OCI-LY7 (cell line): ENCODE measurements at regions not wholly inside any gene's neighbourhood (a gene's known extent, or its start where the extent isn't known, plus 50 kb on each side); places are given as distances from the start of the nearest gene placed in this dataset.

ENCODE experiments used
- EZH2phosphoT487 ChIP-seq: fragments of 200-600 bp; sonication (generic); IDR thresholded peaks from 2 replicates; pipeline ENCODE4 v1.6.1; 2018; ENCODE audit warnings: low read depth, borderline replicate concordance, mild to moderate bottlenecking, mixed run types, antibody characterized with exemption, low read length, moderate library complexity, mixed read lengths
- TF ChIP-seq, protein P1 (sequence below): fragments of 200-600 bp; sonication (generic); conservative IDR thresholded peaks from 2 replicates; pipeline ENCODE4 v1.5.1; 2014; ENCODE audit warnings: mild to moderate bottlenecking, antibody characterized with exemption, low read length, moderate library complexity, mixed read lengths

DNA sequence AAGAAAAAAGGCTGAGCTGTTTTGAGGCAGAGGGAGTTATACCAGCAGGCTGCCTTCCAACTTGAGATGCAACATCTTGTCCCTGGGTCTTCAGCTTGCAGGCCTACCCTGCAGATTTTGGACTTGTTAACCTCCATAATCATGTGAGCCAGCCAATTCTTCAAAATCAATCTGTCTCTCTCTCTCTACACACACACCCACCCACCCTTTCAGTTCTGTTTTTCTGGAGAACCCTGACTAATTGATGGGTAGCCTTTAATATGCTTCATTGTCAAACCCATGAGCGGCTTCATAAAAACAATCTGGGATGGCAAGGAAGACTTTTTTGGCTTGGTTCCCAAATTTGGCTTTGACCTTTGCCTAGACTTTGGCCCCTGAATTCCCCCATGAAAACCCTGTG lies 113.9 kb downstream of the TMX1 start:
- TF ChIP-seq, protein P1, sequence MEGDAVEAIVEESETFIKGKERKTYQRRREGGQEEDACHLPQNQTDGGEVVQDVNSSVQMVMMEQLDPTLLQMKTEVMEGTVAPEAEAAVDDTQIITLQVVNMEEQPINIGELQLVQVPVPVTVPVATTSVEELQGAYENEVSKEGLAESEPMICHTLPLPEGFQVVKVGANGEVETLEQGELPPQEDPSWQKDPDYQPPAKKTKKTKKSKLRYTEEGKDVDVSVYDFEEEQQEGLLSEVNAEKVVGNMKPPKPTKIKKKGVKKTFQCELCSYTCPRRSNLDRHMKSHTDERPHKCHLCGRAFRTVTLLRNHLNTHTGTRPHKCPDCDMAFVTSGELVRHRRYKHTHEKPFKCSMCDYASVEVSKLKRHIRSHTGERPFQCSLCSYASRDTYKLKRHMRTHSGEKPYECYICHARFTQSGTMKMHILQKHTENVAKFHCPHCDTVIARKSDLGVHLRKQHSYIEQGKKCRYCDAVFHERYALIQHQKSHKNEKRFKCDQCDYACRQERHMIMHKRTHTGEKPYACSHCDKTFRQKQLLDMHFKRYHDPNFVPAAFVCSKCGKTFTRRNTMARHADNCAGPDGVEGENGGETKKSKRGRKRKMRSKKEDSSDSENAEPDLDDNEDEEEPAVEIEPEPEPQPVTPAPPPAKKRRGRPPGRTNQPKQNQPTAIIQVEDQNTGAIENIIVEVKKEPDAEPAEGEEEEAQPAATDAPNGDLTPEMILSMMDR: no peak
- TF ChIP-seq EZH2phosphoT487: no peak
